ENCODE measurements at regions not wholly inside any gene's neighbourhood (a gene's known extent, or its start where the extent isn't known, plus 50 kb on each side); places are given as distances from the start of the nearest gene placed in this dataset.

DNA sequence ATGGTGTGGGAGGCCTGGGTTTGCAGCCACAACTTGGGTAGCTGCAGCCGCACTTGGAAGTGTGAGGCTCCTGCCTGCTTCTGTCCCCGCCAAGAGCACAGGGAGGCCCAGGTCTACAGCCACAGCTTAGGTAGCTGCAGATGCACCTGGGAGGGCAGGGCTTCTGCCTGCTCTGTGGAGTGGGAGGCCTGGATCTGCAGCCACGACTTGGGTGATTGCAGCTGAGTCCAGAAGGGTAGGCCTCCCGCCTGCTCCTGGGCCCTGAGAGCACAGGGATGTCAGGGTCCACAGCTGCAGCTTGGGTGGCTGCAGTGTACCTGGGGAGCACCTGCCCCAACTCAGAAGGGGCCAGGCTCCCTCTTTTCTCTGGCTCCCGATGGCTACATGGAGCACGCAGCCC lies 287.3 kb downstream of the AEBP2 start:
- no peak for TF ChIP-seq EZH2 (IDR thresholded peaks at IDR 0.05; ENCODE audit: borderline replicate concordance, insufficient read depth, low read depth, low read length, poor library complexity, severe bottlenecking)
- TF ChIP-seq, protein P1, sequence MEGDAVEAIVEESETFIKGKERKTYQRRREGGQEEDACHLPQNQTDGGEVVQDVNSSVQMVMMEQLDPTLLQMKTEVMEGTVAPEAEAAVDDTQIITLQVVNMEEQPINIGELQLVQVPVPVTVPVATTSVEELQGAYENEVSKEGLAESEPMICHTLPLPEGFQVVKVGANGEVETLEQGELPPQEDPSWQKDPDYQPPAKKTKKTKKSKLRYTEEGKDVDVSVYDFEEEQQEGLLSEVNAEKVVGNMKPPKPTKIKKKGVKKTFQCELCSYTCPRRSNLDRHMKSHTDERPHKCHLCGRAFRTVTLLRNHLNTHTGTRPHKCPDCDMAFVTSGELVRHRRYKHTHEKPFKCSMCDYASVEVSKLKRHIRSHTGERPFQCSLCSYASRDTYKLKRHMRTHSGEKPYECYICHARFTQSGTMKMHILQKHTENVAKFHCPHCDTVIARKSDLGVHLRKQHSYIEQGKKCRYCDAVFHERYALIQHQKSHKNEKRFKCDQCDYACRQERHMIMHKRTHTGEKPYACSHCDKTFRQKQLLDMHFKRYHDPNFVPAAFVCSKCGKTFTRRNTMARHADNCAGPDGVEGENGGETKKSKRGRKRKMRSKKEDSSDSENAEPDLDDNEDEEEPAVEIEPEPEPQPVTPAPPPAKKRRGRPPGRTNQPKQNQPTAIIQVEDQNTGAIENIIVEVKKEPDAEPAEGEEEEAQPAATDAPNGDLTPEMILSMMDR (IDR thresholded peaks at IDR 0.05): no peak
- Histone ChIP-seq H3K4me3 (ENCODE audit: control extremely low read depth in 1 of 5, extremely low read depth in 1 of 5, insufficient read depth in 1 of 5, low read depth in 2 of 5, low read length in 4 of 5) (no peak overlapping the region), H3K36me3 (replicated peaks in 1 of 2; ENCODE audit: control extremely low read depth in 1 of 2, control insufficient read depth in 1 of 2, extremely low read depth in 1 of 2, insufficient read depth in 2 of 2, low read length in 1 of 2) (no peaks in the 10 kb centered on the region), H3K79me2 (ENCODE audit: control insufficient read depth, insufficient read depth, low read length) (no peaks in the 10 kb centered on the region), H3K27me3 (replicated peaks in 1 of 4; ENCODE audit: control extremely low read depth in 1 of 4, control insufficient read depth in 3 of 4, insufficient read depth in 4 of 4, low read length in 3 of 4) (no peaks in the 10 kb centered on the region), H3K27ac (ENCODE audit: low read length in 2 of 2) (no peak overlapping the region), H2AFZ (ENCODE audit: insufficient read depth, low read depth, low read length, poor library complexity, severe bottlenecking) (no peak overlapping the region), H3K9me3 (ENCODE audit: control extremely low read depth in 1 of 3, control insufficient read depth in 2 of 3, insufficient read depth in 1 of 3, low read length in 2 of 3) (peaks cover 0 to 21% (median 0%) of the 10 kb centered on the region in 3 donors), H3K4me2 (replicated peaks; ENCODE audit: low read depth, low read length, poor library complexity, severe bottlenecking) (no peak overlapping the region), H3K4me1 (ENCODE audit: control insufficient read depth in 2 of 2, insufficient read depth in 2 of 2, low read length in 2 of 2) (no peaks in the 10 kb centered on the region), H3K9ac (ENCODE audit: low read length) (no peak overlapping the region), H4K20me1 (ENCODE audit: control insufficient read depth, insufficient read depth, low read length, poor library complexity, severe bottlenecking) (no peaks in the 10 kb centered on the region)
- Mint-ChIP-seq H3K27me3 (no peaks in the 10 kb centered on the region), H3K4me1 (no peaks in the 10 kb centered on the region), H3K4me3 (no peak overlapping the region), H3K27ac (no peak overlapping the region), H3K9me3 (ENCODE audit: insufficient read depth) (peaks cover 2% of the 10 kb centered on the region)
- ChIA-PET POLR2A (no interaction called here), CTCF (no interaction called here)
- DNase-seq (no peak), ATAC-seq (ENCODE audit: low read depth) (no peak)
- intact Hi-C loops (cut with micrococcal nuclease): no loop called here
- 89% methylated on average over 6 of the region's 6 CpGs for WGBS (ENCODE audit: insufficient coverage)

DNA sequence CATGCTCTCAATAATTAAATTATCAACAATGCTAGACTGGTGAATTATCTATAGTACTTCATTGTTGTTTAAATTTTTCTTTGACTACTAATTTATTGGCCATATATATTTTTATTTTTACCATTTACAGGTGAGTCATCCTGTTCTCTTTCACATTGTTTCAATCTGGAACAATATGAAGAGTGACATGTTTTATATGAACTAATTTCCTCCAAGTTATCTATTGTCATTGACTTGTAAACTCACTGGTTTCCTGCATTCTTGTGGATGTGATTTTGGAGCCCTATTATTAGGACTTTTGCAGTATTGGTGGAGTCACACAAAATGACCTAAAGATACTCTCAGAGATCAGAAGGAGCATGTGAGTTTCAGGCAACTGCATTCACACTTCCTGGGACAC lies 297.7 kb downstream of the AEBP2 start:
- no peak for TF ChIP-seq EZH2 (IDR thresholded peaks at IDR 0.05; ENCODE audit: borderline replicate concordance, insufficient read depth, low read depth, low read length, poor library complexity, severe bottlenecking)
- TF ChIP-seq, protein P1 (IDR thresholded peaks at IDR 0.05): no peak
- H3K9me3 ChIP-seq (ENCODE audit: control extremely low read depth in 1 of 3, control insufficient read depth in 2 of 3, insufficient read depth in 1 of 3, low read length in 2 of 3): peaks cover 0 to 3% (median 0%) of the 10 kb centered on the region in 3 donors
- no peaks in the 10 kb centered on the region for H3K9me3 Mint-ChIP-seq (ENCODE audit: insufficient read depth)
- H4K20me1 ChIP-seq (ENCODE audit: control insufficient read depth, insufficient read depth, low read length, poor library complexity, severe bottlenecking): no peaks in the 10 kb centered on the region
- H3K4me1 Mint-ChIP-seq: no peaks in the 10 kb centered on the region
- no peaks in the 10 kb centered on the region for H3K79me2 ChIP-seq (ENCODE audit: control insufficient read depth, insufficient read depth, low read length)
- no peaks in the 10 kb centered on the region for H3K4me1 ChIP-seq (ENCODE audit: control insufficient read depth in 2 of 2, insufficient read depth in 2 of 2, low read length in 2 of 2)
- no peak overlapping the region for H3K27ac ChIP-seq (ENCODE audit: low read length in 2 of 2)
- H3K4me3 Mint-ChIP-seq: no peak overlapping the region
- no peaks in the 10 kb centered on the region for H3K27me3 ChIP-seq (replicated peaks in 1 of 4; ENCODE audit: control extremely low read depth in 1 of 4, control insufficient read depth in 3 of 4, insufficient read depth in 4 of 4, low read length in 3 of 4)
- no peak overlapping the region for H3K4me2 ChIP-seq (replicated peaks; ENCODE audit: low read depth, low read length, poor library complexity, severe bottlenecking)
- no peak overlapping the region for H3K4me3 ChIP-seq (ENCODE audit: control extremely low read depth in 1 of 5, extremely low read depth in 1 of 5, insufficient read depth in 1 of 5, low read depth in 2 of 5, low read length in 4 of 5)
- no peaks in the 10 kb centered on the region for H3K36me3 ChIP-seq (replicated peaks in 1 of 2; ENCODE audit: control extremely low read depth in 1 of 2, control insufficient read depth in 1 of 2, extremely low read depth in 1 of 2, insufficient read depth in 2 of 2, low read length in 1 of 2)
- intact Hi-C loops (cut with micrococcal nuclease): loop anchor here (10.0 kb wide), 1 partner anchor 1428 kb away; no protein-coding TSS in a partner anchor
- DNase-seq (no peak), ATAC-seq (ENCODE audit: low read depth) (no peak)
- no peak overlapping the region for H3K9ac ChIP-seq (ENCODE audit: low read length)
- POLR2A ChIA-PET: no interaction called here
- H3K27me3 Mint-ChIP-seq: no peaks in the 10 kb centered on the region
- H2AFZ ChIP-seq (ENCODE audit: insufficient read depth, low read depth, low read length, poor library complexity, severe bottlenecking): no peak overlapping the region
- no peak overlapping the region for H3K27ac Mint-ChIP-seq
- CTCF ChIA-PET: no interaction called here

Data from B cell (primary cell).